Ovary (tissue), 7 donors: ENCODE measurements at regions not wholly inside any gene's neighbourhood (a gene's known extent, or its start where the extent isn't known, plus 50 kb on each side); places are given as distances from the start of the nearest gene placed in this dataset.

Experiments
- DNase-seq, 5 donors: peaks; one replicate each; pipeline ENCODE4 v3.0.0-alpha.2; 2019 to 2020
- H3K27ac ChIP-seq, 2 donors: fragments of 200-600 bp; one replicate each; pipeline versions ENCODE4 v1.5.1 to v1.8.0; 2019 to 2022
- H3K27me3 ChIP-seq: fragments of 200-600 bp; one replicate; pipeline ENCODE4 v1.8.0; 2022
- H3K36me3 ChIP-seq: fragments of 200-600 bp; sonication (generic); one replicate; pipeline ENCODE4 v1.5.1; 2019
- H3K4me1 ChIP-seq: one replicate; pipeline ENCODE4 v1.8.1; 2013; ENCODE audit warnings: mild to moderate bottlenecking, moderate library complexity; ENCODE audit not compliant: insufficient read depth
- H3K4me3 ChIP-seq: fragments of 200-600 bp; sonication (generic); one replicate; pipeline ENCODE4 v1.5.1; 2017
- H3K9me3 ChIP-seq, 2 donors: fragments of 200-600 bp in 1 of 2; sonication (generic) in 1 of 2; one replicate each; pipeline versions ENCODE4 v1.5.1 to v1.8.1; 2013 to 2019; ENCODE audit warnings: mild to moderate bottlenecking in 1 of 2, moderate library complexity in 1 of 2
- CTCF ChIP-seq, 3 donors: fragments of 450-650 bp in 2 of 3; fragments of 200-600 bp in 1 of 3; IDR thresholded peaks; one replicate each; pipeline versions ENCODE4 v1.5.1 to v1.8.0; 2016 to 2022; ENCODE audit warnings: antibody characterized with exemption in 3 of 3, mild to moderate bottlenecking in 1 of 3
- EP300 ChIP-seq: sonication (generic); formaldehyde crosslinking; IDR thresholded peaks from one replicate; pipeline ENCODE4 v1.6.1; 2017; ENCODE audit warnings: antibody characterized with exemption
- POLR2A ChIP-seq: fragments of 450-650 bp; IDR thresholded peaks from one replicate; pipeline ENCODE4 v1.6.1; 2017; ENCODE audit warnings: antibody characterized with exemption, mild to moderate bottlenecking, moderate library complexity
- intact Hi-C, 4 donors: fragments of 100-400 bp; cut with DNase I; formaldehyde crosslinking; loops; one replicate each; pipeline versions ENCODE4 v1.11.0 to v1.15.1; 2022 to 2023
- donor health status: DM: no; HTN: no; CAD: no; lungs with moderate emphysema.
- donor health status: DM: no; HTN: no; CAD: no.
- donor health status: Bipolar disorder and iron deficiency.
- donor health status: DM: no; HTN: no; CAD: no.
- donor health status: DM: yes; HTN: yes; CAD: no.

GRCh38 chr18:77199707-77200106 is 49.9 kb upstream of the GALR1 start:
- Histone ChIP-seq H3K27me3 (no peaks in the 10 kb centered on the region), H3K36me3 (no peaks in the 10 kb centered on the region), H3K4me3 (no peak overlapping the region), H3K9me3 (no peaks in the 10 kb centered on the region), H3K4me1 (no peaks in the 10 kb centered on the region), H3K27ac (no peak overlapping the region)
- TF ChIP-seq CTCF (IDR thresholded peaks at IDR 0.05) (no peak), EP300 (no peak), POLR2A (no peak)
- no peak for DNase-seq
- intact Hi-C loops: loop anchor here in 2 of 4 donors (5.0 to 10.0 kb wide), 2 partner anchors 67 to 135 kb away; partner anchors contain the start of gene MBP (in 1 of the 2)
